ENCODE measurements at regions not wholly inside any gene's neighbourhood (a gene's known extent, or its start where the extent isn't known, plus 50 kb on each side); places are given as distances from the start of the nearest gene placed in this dataset.

DNA sequence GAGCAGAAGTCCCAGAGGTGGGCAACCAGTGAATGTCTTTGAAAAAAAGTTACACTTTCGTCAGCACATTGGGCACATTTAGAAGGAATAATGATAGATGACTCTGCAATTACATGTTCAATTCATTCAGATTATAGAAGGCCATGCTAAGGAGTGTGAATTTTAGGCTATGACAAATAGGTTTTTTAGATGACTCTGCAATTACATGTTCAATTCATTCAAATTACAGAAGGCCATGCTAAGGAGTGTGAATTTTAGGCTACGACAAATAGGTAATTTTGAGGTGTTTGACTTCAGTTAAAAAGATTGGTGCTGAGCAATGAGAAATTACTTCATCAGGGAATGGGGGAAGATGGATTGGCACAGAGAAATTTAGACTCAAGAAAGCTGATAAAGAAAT lies 744.9 kb upstream of the MMS22L start:
- H3K4me3 ChIP-seq (replicated peaks; ENCODE audit: insufficient read depth, low read length) = no peak overlapping the region
- no peak overlapping the region for H3K27ac ChIP-seq (replicated peaks)
- DNase-seq (ENCODE audit: low read depth in 1 of 2, low spot score in 1 of 2) = no peak
- H3K27me3 ChIP-seq (ENCODE audit: insufficient read depth, poor library complexity, severe bottlenecking) = no peaks in the 10 kb centered on the region
- TF ChIP-seq, protein P1, sequence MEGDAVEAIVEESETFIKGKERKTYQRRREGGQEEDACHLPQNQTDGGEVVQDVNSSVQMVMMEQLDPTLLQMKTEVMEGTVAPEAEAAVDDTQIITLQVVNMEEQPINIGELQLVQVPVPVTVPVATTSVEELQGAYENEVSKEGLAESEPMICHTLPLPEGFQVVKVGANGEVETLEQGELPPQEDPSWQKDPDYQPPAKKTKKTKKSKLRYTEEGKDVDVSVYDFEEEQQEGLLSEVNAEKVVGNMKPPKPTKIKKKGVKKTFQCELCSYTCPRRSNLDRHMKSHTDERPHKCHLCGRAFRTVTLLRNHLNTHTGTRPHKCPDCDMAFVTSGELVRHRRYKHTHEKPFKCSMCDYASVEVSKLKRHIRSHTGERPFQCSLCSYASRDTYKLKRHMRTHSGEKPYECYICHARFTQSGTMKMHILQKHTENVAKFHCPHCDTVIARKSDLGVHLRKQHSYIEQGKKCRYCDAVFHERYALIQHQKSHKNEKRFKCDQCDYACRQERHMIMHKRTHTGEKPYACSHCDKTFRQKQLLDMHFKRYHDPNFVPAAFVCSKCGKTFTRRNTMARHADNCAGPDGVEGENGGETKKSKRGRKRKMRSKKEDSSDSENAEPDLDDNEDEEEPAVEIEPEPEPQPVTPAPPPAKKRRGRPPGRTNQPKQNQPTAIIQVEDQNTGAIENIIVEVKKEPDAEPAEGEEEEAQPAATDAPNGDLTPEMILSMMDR (IDR thresholded peaks at IDR 0.05; ENCODE audit: insufficient read depth, low read length) = no peak
- no peak for TF ChIP-seq GABPA (IDR thresholded peaks at IDR 0.05; ENCODE audit: low read depth)
- TF ChIP-seq, protein P2, sequence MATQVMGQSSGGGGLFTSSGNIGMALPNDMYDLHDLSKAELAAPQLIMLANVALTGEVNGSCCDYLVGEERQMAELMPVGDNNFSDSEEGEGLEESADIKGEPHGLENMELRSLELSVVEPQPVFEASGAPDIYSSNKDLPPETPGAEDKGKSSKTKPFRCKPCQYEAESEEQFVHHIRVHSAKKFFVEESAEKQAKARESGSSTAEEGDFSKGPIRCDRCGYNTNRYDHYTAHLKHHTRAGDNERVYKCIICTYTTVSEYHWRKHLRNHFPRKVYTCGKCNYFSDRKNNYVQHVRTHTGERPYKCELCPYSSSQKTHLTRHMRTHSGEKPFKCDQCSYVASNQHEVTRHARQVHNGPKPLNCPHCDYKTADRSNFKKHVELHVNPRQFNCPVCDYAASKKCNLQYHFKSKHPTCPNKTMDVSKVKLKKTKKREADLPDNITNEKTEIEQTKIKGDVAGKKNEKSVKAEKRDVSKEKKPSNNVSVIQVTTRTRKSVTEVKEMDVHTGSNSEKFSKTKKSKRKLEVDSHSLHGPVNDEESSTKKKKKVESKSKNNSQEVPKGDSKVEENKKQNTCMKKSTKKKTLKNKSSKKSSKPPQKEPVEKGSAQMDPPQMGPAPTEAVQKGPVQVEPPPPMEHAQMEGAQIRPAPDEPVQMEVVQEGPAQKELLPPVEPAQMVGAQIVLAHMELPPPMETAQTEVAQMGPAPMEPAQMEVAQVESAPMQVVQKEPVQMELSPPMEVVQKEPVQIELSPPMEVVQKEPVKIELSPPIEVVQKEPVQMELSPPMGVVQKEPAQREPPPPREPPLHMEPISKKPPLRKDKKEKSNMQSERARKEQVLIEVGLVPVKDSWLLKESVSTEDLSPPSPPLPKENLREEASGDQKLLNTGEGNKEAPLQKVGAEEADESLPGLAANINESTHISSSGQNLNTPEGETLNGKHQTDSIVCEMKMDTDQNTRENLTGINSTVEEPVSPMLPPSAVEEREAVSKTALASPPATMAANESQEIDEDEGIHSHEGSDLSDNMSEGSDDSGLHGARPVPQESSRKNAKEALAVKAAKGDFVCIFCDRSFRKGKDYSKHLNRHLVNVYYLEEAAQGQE (IDR thresholded peaks at IDR 0.05; ENCODE audit: insufficient replicate concordance, low read depth) = no peak
- TF ChIP-seq SPI1 (IDR thresholded peaks at IDR 0.05; ENCODE audit: borderline replicate concordance, low read depth) = no peak
- TF ChIP-seq POLR2AphosphoS5 (IDR thresholded peaks at IDR 0.05; ENCODE audit: low read depth) = no peak

DNA sequence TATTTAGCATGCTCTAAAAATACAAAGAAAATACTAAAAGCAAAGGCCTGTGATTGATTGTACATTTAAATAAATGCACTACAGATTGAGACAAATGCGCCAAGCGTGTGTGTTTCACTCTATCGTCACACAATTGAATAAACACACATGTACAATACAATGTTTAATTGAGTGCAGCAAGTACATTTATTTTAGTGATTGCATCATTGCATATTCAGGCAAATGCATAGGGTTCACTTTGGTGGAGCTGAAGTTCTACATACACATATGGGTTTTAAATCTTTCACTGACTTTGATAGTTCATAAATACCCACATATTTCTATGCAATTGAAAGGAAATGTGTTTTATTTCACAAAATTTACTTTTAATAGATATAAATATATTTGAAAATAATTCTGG lies 750.6 kb upstream of the MMS22L start:
- Histone ChIP-seq H3K27ac (replicated peaks) (no peak overlapping the region), H3K27me3 (ENCODE audit: insufficient read depth, poor library complexity, severe bottlenecking) (no peaks in the 10 kb centered on the region), H3K4me3 (replicated peaks; ENCODE audit: insufficient read depth, low read length) (no peak overlapping the region)
- TF ChIP-seq, protein P1 (IDR thresholded peaks at IDR 0.05; ENCODE audit: insufficient read depth, low read length) = no peak
- TF ChIP-seq, protein P2 (IDR thresholded peaks at IDR 0.05; ENCODE audit: insufficient replicate concordance, low read depth) = no peak
- TF ChIP-seq POLR2AphosphoS5 (IDR thresholded peaks at IDR 0.05; ENCODE audit: low read depth) = no peak
- TF ChIP-seq GABPA (IDR thresholded peaks at IDR 0.05; ENCODE audit: low read depth) = no peak
- no peak for TF ChIP-seq SPI1 (IDR thresholded peaks at IDR 0.05; ENCODE audit: borderline replicate concordance, low read depth)
- no peak for DNase-seq (ENCODE audit: low read depth in 1 of 2, low spot score in 1 of 2)

DNA sequence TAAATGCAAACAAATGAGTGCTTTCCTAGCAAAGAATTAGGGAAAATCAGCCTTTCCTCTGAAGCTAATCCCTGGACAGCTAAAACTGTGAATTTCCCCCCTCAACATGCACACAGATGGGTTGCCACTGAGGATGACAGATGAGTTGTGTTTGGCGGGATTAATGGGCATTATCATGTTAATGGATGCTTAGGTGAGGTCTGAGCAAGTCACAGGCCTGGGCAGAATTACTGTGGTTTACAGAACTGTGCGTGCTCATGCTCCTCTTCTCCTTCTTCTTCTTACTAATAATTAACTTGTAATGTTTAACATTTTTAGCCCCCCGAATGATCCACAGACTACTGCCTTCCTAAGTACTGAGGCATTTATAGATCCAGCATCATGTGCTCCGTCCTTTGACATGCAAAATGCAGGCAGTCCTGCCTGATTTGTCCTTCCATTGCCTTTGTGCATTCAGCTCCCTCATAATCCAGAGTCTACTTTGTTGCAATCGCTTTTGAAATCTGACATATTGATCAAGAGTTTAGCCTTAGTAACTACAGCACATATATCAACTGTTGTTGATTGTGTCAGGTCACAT lies 753.4 kb upstream of the MMS22L start:
- Histone ChIP-seq H3K27me3 (ENCODE audit: insufficient read depth, poor library complexity, severe bottlenecking) (no peaks in the 10 kb centered on the region), H3K4me3 (replicated peaks; ENCODE audit: insufficient read depth, low read length) (no peak overlapping the region), H3K27ac (replicated peaks) (no peak overlapping the region)
- DNase-seq (ENCODE audit: low read depth in 1 of 2, low spot score in 1 of 2) = no peak
- TF ChIP-seq GABPA (IDR thresholded peaks at IDR 0.05; ENCODE audit: low read depth) (no peak), SPI1 (IDR thresholded peaks at IDR 0.05; ENCODE audit: borderline replicate concordance, low read depth) (no peak), POLR2AphosphoS5 (IDR thresholded peaks at IDR 0.05; ENCODE audit: low read depth) (no peak)
- TF ChIP-seq, protein P2 (IDR thresholded peaks at IDR 0.05; ENCODE audit: insufficient replicate concordance, low read depth) = no peak
- TF ChIP-seq, protein P1 (IDR thresholded peaks at IDR 0.05; ENCODE audit: insufficient read depth, low read length) = no peak

Data from HL-60 (cell line).